GM18907 (cell line): ENCODE measurements at regions not wholly inside any gene's neighbourhood (a gene's known extent, or its start where the extent isn't known, plus 50 kb on each side); places are given as distances from the start of the nearest gene placed in this dataset.

Experiments
- ATAC-seq: cut with Tn5 transposase; IDR thresholded peaks from one replicate; pipeline ENCODE4 v1.9.1; 2021; ENCODE audit warnings: mild to moderate bottlenecking, moderate library complexity; ENCODE audit not compliant: unreplicated experiment

DNA sequence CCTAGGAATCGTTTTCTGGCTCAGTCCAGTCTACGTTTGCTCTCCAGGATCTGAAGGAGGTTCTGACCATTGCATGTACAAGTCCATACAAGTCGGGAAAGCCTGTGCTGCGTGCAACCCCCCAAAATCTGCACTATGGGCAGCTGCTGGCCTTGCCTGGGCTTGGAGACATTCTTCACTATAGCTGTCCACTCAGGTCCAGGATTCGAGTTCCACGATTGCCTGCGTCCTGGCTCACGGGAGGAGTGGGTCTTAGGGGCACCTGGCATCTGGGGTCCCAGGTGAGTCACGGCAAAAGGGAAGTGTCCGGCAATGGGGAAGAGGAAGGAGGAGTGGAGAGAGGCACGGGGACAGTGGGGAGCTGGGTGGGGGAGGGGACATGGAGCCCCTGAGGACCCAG is 563.0 kb downstream of the BRD1 start:
- no peak for ATAC-seq

DNA sequence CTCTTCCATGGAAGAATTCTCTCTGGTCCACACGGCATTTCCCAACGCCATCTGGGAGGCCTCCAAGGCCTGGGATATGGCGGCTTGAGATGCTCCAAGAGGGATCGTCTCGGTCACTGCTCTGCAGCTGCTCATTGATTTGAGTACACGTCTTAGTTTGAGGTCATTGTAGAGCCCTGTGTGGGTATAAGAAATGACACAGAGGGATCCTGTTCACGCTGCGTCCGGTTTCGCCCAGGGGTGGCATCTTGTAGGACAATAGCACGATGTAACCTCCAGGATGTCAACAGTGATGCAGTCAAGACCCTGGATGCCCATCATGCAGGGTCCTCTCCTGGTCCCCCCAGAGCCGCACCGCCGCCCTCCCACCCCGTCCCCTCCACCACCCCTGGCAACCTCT is 564.6 kb downstream of the BRD1 start:
- ATAC-seq = no peak

DNA sequence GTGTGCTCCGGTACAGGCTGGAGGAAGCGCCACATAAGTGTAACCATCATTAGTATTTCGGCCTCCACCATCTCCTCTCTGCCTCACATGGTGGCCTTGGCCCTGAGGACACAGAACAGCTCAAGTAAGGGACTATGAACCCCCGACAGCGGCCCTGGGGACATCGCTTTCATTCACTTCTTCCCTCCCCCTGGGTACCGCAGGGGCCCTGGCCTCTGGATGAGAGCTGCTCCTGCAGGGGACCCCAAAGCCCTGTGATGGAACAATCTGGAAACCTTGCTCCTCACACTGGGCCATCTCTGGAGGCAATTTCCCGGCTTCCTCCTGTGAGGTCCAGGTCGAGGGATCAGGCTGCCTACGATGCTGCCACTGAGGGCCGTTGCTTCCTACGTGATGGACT is 565.5 kb downstream of the BRD1 start:
- ATAC-seq = no peak

DNA sequence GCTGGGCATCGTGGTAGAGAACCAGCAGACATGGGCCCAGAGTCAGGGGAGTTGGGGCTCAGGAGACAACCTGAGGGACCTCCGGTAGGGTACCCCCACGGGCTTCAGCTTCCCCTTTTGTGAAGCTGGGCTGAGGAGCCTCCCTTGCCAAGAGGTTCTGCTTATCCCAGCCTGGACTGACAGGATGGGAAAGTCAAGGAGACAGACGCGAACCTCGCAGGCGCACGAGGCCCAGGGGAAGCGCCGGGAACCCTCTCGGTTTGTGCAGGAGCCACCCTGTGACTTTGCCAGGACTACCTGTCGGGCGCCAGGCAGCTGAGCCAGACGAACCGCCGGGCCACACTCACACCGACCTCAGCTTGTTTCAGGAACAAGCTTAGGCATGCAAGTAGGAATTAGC is 566.1 kb downstream of the BRD1 start:
- ATAC-seq = no peak

DNA sequence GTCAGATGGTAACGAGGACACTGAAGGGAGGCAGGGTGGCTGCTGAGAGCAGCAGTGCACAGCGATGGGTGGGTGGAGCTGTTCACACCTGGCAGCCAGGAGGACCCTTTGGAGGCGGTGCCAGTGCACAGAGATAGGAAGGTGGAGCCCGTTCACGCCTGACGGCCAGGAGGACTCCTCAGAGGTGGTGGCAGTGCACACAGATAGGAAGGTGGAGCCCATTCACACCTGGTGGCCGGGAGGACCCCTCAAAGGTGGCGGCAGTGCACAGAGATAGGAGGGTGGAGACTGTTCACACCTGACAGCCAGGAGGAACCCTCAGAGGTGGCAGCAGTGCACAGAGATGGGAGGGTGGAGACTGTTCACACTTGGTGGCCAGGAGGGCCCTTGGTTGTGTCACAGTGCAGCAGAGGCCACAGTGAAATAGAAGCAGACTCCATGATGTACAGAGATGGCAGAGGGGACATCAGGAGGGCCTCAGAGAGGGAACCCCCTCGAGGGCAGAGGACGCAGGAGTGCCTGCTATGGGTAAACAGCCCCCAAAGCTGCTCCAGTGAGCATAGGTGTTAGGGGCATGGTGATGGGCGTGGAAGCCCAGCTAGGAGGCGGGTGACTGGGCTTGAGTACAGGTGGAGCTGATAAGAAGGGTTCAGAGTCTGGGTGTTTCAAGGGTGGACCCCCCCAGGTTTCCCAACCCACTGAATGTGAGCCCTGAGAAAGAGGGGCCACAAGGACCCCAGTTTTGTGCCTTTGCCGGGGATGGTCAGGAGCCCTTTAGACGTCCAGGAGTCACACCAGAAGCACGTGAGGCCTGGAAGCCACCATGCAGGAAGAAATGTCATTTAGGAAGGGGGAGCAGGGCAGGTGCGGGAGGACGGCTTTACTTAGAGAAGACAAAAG is 566.7 kb downstream of the BRD1 start:
- ATAC-seq = no peak

DNA sequence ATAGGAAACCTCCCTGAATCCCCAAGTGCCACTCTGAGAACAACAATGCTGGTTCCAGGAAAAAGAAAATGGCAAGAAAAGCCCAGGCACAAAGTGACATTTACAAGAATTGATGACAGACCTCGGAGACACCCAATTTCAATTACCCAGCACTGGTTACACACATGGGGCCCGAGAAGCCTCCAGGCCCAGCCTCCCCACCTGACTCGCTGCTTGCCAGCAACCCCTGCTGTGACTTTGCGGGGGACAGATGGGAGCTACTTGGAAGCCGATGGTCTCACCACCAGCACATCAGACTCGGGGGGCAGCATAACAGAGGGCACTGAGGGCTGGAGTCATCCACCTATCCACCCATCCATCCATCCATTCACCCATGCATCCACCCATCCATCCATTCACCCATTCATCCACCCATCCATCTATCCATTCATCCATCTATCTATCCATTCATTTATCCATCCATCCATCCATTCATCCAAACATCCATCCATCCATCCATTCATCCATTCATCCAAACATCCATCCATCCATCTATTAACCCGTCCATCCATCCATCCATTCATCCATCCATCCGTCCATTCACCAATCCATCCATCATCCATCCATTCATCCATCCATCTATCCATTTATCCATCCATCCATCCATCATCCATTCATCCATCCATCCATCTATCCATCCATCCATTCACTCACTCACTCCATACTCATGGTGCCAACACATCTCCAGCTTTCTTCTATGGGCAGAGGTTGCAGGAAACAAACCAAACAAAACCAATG is 567.6 kb downstream of the BRD1 start:
- ATAC-seq = no peak

DNA sequence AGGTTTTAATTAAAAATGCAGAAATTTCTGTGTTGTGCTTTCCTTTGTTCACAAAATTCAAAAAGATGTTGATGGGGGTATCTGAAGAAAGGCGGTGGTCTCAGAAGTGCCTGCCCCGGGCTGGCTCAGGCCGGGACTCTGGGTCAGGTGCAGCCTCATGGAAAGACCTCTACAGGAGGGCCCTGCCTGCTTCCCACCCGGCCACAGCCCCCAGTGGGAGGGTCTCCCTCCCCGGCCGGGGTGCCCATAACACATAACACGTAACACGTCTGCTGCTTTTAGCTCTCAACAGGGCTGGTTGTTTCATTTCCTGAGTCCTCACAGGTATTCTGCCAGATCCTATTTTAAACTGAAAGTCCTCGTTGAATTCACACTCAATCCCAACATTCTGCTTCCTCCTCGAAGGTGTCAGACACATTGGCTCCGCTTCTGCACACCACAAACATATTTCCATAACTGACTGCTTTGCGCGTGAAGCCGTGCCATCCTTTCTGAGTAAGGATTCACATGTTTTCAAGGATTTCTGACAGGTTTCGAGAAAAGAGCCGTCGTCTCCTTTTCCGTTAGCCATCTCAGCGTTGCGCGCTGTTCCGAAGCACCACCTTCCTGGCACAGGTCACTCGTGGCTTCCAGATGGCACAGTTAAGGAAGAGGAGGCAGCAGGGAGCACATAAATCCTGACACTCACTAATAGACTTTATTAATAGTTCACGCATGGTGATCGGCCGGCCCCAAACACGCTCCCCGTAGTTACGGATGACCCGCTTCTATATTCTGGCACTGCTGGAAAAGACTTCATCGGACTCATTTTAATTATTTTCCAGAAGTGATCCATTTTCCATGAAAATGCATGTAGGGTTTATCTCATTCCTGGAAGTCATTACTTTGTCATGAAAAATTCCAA is 569.3 kb downstream of the BRD1 start:
- no peak for ATAC-seq

DNA sequence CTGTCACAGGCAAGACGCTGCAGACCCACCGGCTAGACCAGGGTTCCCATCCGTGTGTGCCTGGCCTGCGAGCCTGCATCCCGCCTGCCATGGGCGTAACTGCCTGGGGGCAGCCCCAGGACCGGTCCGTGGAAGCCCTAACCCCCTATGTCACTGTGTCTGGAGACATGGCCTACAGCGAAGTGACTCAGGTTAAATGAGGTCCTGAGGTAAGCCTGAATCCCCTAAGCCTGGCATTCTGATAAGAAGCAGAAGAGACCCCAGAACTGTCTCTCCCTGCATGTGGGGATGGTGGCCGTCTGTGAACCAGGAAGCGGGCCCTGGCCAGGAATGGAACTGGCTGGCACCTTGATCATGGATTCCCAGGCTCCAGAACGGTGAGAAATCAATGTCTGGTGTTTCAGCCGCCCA is 570.1 kb downstream of the BRD1 start:
- ATAC-seq = no peak

DNA sequence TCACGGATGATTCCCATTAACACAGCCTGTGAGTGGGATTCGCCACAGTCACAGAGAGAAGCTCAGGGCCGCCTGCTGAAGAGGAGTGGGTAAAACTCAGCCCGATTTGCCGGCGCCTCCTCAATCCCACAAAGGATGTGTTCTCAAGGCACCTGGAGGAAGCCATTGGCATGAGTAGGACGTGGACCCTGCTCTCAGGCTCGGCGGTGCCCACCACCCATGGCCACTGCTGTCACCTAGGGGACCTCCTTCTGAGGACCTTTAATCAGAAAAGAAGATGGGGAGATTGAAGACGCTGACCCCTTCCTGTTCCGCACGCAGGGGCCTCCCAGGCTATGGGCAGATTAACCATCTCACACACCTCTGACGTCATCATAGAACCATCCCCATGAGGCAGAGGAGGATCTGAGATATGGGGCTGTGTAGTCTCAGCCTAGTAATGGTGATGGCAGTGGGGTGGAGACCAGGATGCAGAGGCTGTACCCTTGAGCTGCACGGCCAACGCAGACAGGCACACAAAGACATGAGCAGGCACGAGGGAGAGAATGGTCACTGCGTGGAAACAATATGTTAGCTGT is 571.8 kb downstream of the BRD1 start:
- no peak for ATAC-seq

DNA sequence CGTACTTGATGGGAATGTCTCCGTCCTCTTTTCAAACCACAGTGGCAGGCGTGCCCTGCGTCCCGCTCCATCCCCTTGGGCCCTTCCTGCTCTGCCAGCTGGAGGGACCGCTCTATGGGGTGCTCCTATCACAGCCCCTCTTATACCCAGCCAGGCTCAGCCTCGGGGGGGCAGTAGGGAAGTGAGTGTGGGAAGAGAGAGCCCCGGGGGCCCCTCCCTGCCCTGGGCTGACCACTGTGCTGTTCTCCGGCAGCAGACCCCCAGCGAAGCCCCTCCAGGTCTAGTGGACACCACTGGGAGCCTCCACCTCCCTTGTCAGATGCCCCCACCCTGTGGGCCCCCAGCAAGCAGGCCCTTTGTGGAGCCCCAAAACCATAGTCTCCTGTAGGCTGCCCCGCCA is 572.5 kb downstream of the BRD1 start:
- no peak for ATAC-seq

DNA sequence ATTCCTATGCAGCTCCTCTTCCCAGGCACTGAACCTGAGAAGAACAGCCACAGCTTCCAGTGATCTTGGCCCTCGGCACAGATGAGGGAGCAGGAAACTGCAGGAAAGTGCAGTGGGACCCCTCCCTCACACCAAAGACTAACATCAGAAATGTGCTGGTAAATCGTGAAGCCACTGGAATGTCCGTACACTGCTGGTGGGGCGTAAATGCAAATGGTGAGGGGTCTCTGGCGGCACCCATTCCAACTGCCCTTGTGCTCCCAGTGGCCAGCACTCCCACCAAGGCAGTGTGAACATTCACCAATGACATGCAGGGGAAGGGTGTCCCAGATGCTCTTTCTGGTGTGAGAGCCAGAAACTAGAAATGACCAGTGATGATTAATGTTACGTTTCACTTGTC is 574.0 kb downstream of the BRD1 start:
- no peak for ATAC-seq

DNA sequence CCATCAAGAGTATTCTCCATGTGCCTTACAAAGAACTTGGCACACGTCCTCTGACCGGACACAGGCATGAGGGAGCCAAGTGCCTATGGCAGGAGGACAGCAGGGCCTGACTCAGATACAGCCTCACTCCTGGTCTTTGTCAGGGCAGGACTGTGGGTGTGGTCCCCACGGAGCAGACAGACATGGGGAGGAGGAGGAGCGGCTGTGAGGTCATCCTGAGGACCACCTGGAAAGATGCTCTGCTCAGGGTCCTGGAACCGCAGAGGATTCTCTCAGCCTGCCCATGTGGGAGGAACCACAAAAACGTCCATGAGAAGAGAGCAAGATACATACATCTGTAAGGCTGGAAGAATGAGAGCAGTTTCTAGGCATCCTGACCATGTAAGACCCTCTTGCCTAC is 576.3 kb downstream of the BRD1 start:
- no peak for ATAC-seq

DNA sequence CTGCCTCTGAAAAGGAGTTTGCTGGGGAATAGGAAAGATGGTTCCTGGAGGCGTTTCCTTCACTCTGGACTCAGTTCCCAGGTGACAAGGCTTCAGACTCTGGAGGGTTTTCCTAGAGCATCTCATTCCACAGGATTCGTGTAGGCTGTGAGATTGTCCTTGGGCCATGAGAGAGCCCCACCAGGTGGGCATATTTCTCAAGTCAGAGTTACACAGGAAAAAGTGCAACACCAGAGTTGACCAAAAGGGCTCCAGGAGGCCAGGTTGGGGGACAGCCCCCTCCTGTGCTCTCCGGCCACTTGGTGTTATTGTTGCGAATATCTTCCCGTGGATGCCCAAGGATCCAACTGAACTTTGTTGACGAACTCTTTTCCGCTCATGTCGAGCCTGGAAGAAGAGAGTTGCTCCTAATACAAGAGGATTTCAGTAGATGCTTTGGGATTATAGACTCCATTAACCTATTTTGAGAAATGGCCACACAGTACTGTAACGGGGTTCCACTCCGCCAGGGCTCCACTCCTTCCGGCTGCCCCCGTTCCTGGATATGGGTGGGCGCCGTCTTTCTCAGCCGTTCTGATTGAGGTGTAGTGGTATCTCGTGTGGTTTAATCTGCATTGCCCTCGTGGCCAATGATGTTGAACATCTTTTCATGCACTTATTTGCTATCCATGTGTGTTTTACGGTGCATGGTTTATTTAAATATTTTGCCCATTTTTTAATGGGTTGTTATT is 580.3 kb downstream of the BRD1 start:
- no peak for ATAC-seq

DNA sequence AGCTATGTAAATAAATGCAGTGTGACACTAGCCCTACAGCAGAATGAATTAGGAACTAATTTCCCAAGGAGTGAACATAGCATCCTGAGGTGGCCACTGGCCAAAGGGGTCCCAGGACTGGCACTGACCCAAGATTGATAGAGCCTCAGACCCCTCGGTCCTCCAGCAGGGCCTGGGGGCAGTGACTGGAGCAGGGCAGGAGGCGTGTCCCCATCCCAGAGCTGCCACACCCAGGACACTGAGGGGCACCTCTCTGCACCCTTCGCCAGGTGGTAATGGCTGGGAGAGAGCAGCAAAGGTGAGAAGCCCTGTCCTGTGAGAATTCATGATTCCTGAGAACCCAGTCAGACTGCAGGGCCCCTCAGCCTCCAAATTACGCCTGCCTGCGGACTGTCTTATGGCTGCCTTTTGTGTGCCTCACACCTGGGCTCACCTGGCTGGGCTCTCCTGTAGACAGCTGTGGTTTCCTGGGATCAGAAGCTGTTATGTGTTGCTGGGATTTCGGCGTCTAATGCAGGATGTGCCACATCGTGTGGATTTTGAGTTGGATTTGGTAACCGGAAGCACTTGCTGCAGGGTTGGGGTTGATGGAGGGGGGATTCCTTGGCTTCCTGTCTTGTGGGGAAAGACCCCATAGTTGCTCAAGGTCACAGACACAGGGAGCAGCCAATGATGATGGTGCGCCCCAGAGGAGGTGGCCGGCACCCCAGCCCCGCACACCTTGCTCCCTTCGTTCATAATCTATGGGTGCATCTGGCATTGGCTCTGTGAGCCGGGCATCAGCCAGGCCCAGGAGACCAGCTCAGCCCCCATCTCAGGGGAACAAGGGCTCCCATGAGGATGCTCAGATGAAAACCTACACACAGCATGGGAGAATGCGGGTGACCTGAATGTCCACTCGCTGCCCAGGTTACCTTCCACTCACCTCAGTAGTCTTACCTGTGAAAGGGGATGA is 582.9 kb downstream of the BRD1 start:
- ATAC-seq = no peak

DNA sequence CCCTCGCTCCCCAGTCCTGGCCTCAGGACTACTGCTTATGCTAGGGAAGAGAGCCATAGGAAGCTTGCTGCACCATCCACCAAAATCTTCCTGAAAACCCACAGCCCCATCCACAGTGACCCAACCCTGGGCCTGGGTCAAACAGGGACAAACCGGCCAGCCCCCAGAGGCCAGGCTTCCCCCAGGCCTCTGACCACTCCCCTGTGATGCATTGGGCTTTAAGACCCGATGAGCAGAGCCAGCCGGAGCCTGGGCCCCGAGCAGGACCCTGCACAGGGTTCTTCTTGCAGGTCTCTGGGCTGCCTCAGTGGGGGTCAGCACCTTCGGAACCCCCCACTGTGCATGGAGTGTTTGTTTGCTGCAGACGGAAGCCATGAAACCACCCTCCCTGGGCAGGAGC is 583.7 kb downstream of the BRD1 start:
- no peak for ATAC-seq

DNA sequence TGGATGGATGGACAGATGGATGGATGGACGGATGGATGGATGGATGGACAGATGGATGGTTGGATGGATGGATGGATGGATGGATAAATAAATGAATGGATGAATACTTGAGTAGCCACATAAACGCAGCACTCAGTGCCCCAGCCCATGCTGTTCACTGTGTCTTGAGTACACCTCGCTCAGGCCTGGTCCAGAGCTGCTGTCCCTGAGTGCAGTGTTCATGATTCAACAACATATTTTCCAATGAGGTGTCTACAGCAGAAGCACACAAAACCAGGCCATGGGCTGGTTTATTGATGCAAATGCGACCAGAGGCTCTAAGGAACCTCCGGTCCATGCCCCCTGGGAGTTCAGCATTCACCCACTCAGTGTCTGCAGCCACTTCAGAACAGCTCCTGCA is 584.3 kb downstream of the BRD1 start:
- no peak for ATAC-seq

DNA sequence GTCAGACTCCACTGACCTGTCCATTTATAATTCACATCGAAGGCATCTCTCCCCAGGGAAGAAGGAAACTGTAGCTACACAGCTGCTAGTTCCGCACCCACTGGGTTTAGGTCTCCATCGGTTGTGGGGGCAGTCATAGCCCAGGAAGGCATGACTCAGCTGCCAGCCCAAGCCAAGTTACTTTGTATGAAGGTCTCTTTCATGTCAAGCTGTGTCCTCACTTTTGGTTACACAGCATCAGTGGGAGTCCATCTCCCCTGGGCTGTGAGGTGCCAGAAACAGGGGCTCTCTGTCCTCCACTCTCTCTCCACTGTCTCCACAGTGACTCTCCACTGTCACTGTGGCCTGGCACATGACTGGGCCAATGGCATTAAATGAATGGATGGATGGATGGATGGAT is 585.2 kb downstream of the BRD1 start:
- ATAC-seq = no peak

DNA sequence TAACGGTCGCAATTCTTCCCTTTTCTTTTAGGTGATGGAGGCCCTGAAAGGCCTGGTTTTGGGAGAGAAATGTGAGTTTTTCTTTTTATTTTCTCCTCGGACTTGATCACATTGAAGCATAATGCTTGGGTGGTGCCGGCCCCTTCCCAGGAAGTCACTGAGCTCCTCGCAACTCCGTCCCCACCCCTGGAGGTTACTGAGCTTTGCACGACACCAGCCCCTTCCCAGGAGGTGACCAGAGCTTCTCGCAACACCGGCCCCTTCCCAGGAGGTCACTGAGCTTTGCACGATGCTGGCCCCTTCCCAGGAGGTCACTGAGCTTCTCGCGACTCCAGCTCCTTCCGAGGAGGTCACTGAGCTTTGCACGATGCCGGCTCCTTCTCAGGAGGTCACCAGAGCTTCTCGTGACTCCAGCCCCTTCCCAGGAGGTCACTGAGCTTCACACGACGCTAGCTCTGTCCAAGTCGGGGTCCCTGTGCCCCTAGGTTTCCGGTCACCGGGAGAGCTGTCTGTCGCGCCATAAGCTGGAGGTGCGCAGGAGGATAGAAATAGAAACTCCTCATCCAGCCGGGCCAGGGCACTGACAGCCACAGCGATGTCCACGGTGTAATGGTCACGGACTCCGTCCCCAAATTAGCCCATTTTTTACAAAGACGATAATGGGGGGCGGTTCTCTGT is 586.4 kb downstream of the BRD1 start:
- ATAC-seq = no peak

DNA sequence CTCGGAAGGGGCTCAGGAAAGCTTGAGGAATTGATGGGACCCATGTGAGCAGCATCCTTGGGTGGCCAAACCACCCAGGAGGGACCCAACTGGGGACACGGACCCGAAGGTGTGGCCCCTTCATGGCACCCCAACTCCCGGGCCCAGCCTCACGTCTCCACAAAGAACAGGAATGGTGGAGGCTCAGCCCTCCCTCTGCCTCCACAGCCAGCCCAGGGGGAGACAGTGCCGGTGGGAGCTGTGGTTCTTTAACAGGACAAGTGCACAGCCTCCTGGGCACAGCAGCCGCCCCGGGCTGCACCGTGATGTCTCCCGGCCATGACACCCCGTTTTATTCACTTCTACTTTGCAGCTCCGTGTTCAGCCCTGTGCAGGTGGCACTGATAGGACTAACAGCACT is 587.2 kb downstream of the BRD1 start:
- ATAC-seq = no peak
